ENCODE measurements at regions not wholly inside any gene's neighbourhood (a gene's known extent, or its start where the extent isn't known, plus 50 kb on each side); places are given as distances from the start of the nearest gene placed in this dataset.

GRCh38 chr20:22430154-22430745 is 154.1 kb downstream of the FOXA2 start:
- no peak for DNase-seq

GRCh38 chr20:22429175-22430153 is 154.9 kb downstream of the FOXA2 start:
- no peak for DNase-seq

- no peak for DNase-seq
These were observed 156.3 kb downstream of the FOXA2 start for GRCh38 chr20:22428051-22428450.

GRCh38 chr20:22426772-22427171 is 157.6 kb downstream of the FOXA2 start:
- DNase-seq = no peak

- no peak for DNase-seq
These were observed 158.8 kb downstream of the FOXA2 start for GRCh38 chr20:22425344-22426295.

GRCh38 chr20:22423190-22423832 is 161.1 kb downstream of the FOXA2 start:
- no peak for DNase-seq

- no peak for DNase-seq
These were observed 164.2 kb downstream of the FOXA2 start for GRCh38 chr20:22420116-22420598.

GRCh38 chr20:22418738-22419137 is 165.6 kb downstream of the FOXA2 start:
- DNase-seq = no peak

GRCh38 chr20:22414305-22414742 is 170.0 kb downstream of the FOXA2 start:
- no peak for DNase-seq

- DNase-seq = no peak
These were observed 171.1 kb downstream of the FOXA2 start for GRCh38 chr20:22412977-22413868.

GRCh38 chr20:22411627-22412450 is 172.5 kb downstream of the FOXA2 start:
- DNase-seq = no peak

GRCh38 chr20:22411286-22411626 is 173.1 kb downstream of the FOXA2 start:
- no peak for DNase-seq

GRCh38 chr20:22410556-22411130 is 173.7 kb downstream of the FOXA2 start:
- DNase-seq = no peak

- DNase-seq = no peak
These were observed 175.6 kb downstream of the FOXA2 start for GRCh38 chr20:22408521-22409402.

- DNase-seq = no peak
These were observed 176.9 kb downstream of the FOXA2 start for GRCh38 chr20:22407237-22408193.

GRCh38 chr20:22404419-22405170 is 179.8 kb downstream of the FOXA2 start:
- no peak for DNase-seq

Measured in activated naive CD4-positive, alpha-beta T cell treated with Interleukin-2 at 50 U/mL for 16 hours (primary cell).